PC-9 (cell line): ENCODE measurements at regions not wholly inside any gene's neighbourhood (a gene's known extent, or its start where the extent isn't known, plus 50 kb on each side); places are given as distances from the start of the nearest gene placed in this dataset.

Experiments
- BruUV-seq: library from RNA; stranded (reverse); fragments of 400-500 nt; replicated peaks from 2 replicates; lab custom pipeline; 2021; lab: Mats Ljungman, UMichigan
- CTCF ChIA-PET: fragments of 300-600 bp; sonication (Branson Sonifier 250); formaldehyde crosslinking; loops from one replicate; lab custom pipeline; 2022; ENCODE audit warnings: antibody characterized with exemption; lab: Charles Lee
- POLR2A ChIA-PET: fragments of 300-600 bp; sonication (Branson Sonifier 250); formaldehyde crosslinking; loops from one replicate; lab custom pipeline; 2022; ENCODE audit warnings: antibody characterized with exemption; ENCODE audit not compliant: unreplicated experiment; lab: Charles Lee
- DNase-seq, 2 experiments: peaks; one replicate each; pipeline versions ENCODE4 v3.0.0 to v3.0.0-alpha.2; 2015 to 2022; ENCODE audit warnings: mixed read lengths in 1 of 2
- H2AFZ ChIP-seq: fragments of 200-600 bp; sonication (generic); 2 replicates; pipeline ENCODE4 v1.8.1; 2017; ENCODE audit warnings: antibody characterized with exemption
- H3F3A ChIP-seq: fragments of 200-600 bp; sonication (generic); 2 replicates; pipeline ENCODE4 v1.8.1; 2017; ENCODE audit warnings: antibody characterized with exemption, mild to moderate bottlenecking, low read depth; ENCODE audit not compliant: insufficient read depth
- H3K27ac ChIP-seq: fragments of 200-600 bp; sonication (generic); 2 replicates; pipeline ENCODE4 v1.6.1; 2016; ENCODE audit warnings: mixed run types
- H3K27me3 ChIP-seq: fragments of 200-600 bp; sonication (generic); 2 replicates; pipeline ENCODE4 v1.6.1; 2016; ENCODE audit warnings: low read depth, mixed run types; ENCODE audit not compliant: insufficient read depth
- H3K36me3 ChIP-seq: fragments of 200-600 bp; sonication (generic); 2 replicates; pipeline ENCODE4 v1.6.1; 2016; ENCODE audit warnings: low read depth, mixed run types
- H3K4me1 ChIP-seq: fragments of 200-600 bp; sonication (generic); replicated peaks from 2 replicates; pipeline ENCODE4 v1.6.1; 2016; ENCODE audit warnings: mixed run types; ENCODE audit not compliant: insufficient read depth
- H3K4me2 ChIP-seq: fragments of 200-600 bp; sonication (generic); 2 replicates; pipeline ENCODE4 v1.6.1; 2017; ENCODE audit warnings: mixed run types
- H3K4me3 ChIP-seq: fragments of 200-600 bp; sonication (generic); 2 replicates; pipeline ENCODE4 v1.6.1; 2016; ENCODE audit warnings: mixed run types
- H3K79me2 ChIP-seq: fragments of 200-600 bp; sonication (generic); 2 replicates; pipeline ENCODE4 v1.6.1; 2017; ENCODE audit warnings: low read depth, mixed run types
- H3K9me2 ChIP-seq: fragments of 200-600 bp; sonication (generic); 2 replicates; pipeline ENCODE4 v1.8.1; 2017; ENCODE audit warnings: mild to moderate bottlenecking; ENCODE audit not compliant: insufficient read depth
- H3K9me3 ChIP-seq: fragments of 200-600 bp; sonication (generic); 2 replicates; pipeline ENCODE4 v1.8.1; 2016; ENCODE audit warnings: low read depth; ENCODE audit not compliant: insufficient read depth
- H4K20me1 ChIP-seq: fragments of 200-600 bp; sonication (generic); 2 replicates; pipeline ENCODE4 v1.8.1; 2017; ENCODE audit not compliant: insufficient read depth
- CTCF ChIP-seq: fragments of 200-600 bp; sonication (generic); conservative IDR thresholded peaks from 2 replicates; pipeline ENCODE4 v1.6.1; 2017; ENCODE audit warnings: mixed run types, antibody characterized with exemption, mild to moderate bottlenecking, moderate library complexity
- EZH2 ChIP-seq: fragments of 200-600 bp; sonication (generic); IDR thresholded peaks from 2 replicates; pipeline ENCODE4 v1.8.0; 2017; ENCODE audit warnings: antibody characterized with exemption, low read depth
- intact Hi-C: fragments of 100-400 bp; cut with micrococcal nuclease; formaldehyde crosslinking; loops from one replicate; pipeline ENCODE4 v1.10.0; 2022; ENCODE audit not compliant: unreplicated experiment

GRCh38 chr4:31126881-31127398, 406.8 kb downstream of the PCDH7 start:
- no peak overlapping the region for H2AFZ ChIP-seq
- no peak overlapping the region for H3K4me2 ChIP-seq
- H3K27ac ChIP-seq = no peak overlapping the region
- H3K9me3 ChIP-seq = no peaks in the 10 kb centered on the region
- intact Hi-C loops = no loop called here
- H3K36me3 ChIP-seq = no peaks in the 10 kb centered on the region
- H3K4me3 ChIP-seq = no peak overlapping the region
- no peaks in the 10 kb centered on the region for H3K9me2 ChIP-seq
- no TSS peak for BruUV-seq
- no peaks in the 10 kb centered on the region for H3K27me3 ChIP-seq
- H4K20me1 ChIP-seq = no peaks in the 10 kb centered on the region
- no peak for DNase-seq
- no peaks in the 10 kb centered on the region for H3K79me2 ChIP-seq
- TF ChIP-seq CTCF (no peak), EZH2 (no peak)
- ChIA-PET CTCF (no interaction called here), POLR2A (no interaction called here)
- no peaks in the 10 kb centered on the region for H3K4me1 ChIP-seq
- no peaks in the 10 kb centered on the region for H3F3A ChIP-seq

GRCh38 chr4:31130930-31131329, 410.8 kb downstream of the PCDH7 start:
- Histone ChIP-seq H3K4me1 (no peaks in the 10 kb centered on the region), H3K9me3 (no peaks in the 10 kb centered on the region), H3K27me3 (no peaks in the 10 kb centered on the region), H3K36me3 (no peaks in the 10 kb centered on the region), H4K20me1 (no peaks in the 10 kb centered on the region), H3K79me2 (no peaks in the 10 kb centered on the region), H3F3A (no peaks in the 10 kb centered on the region), H3K4me2 (no peak overlapping the region), H3K9me2 (no peaks in the 10 kb centered on the region; the same call in 1 of the 2 replicates), H2AFZ (no peak overlapping the region), H3K4me3 (no peak overlapping the region), H3K27ac (no peak overlapping the region)
- POLR2A ChIA-PET = no interaction called here
- DNase-seq = no peak
- BruUV-seq = no TSS peak
- intact Hi-C loops = no loop called here
- TF ChIP-seq CTCF (no peak), EZH2 (no peak)
- CTCF ChIA-PET = no interaction called here

- intact Hi-C loops = no loop called here
- Histone ChIP-seq H2AFZ (no peak overlapping the region), H3K4me1 (no peaks in the 10 kb centered on the region), H3K4me3 (no peak overlapping the region), H3K27me3 (no peaks in the 10 kb centered on the region), H3K9me3 (no peaks in the 10 kb centered on the region), H3F3A (no peaks in the 10 kb centered on the region), H3K4me2 (no peak overlapping the region), H3K27ac (no peak overlapping the region), H3K9me2 (peaks cover 3% of the 10 kb centered on the region; the same call in 1 of the 2 replicates), H3K36me3 (no peaks in the 10 kb centered on the region), H4K20me1 (no peaks in the 10 kb centered on the region), H3K79me2 (no peaks in the 10 kb centered on the region)
- ChIA-PET POLR2A (interaction anchor here (0.7 kb wide), 1 partner anchor 1395 kb away, joined by 6 read pairs; no protein-coding TSS in a partner anchor), CTCF (no interaction called here)
- DNase-seq = no peak
- TF ChIP-seq EZH2 = no peak
- TF ChIP-seq CTCF = no peak
- no TSS peak for BruUV-seq
Measured at GRCh38 chr4:31134720-31135119, 414.6 kb downstream of the PCDH7 start.
